Activated CD8-positive, alpha-beta memory T cell treated with anti-CD3 and anti-CD28 coated beads, Interleukin-2, amount 50 U/mL, for 24 hours (primary cell): ENCODE measurements at regions not wholly inside any gene's neighbourhood (a gene's known extent, or its start where the extent isn't known, plus 50 kb on each side); places are given as distances from the start of the nearest gene placed in this dataset.

Experiments
- DNase-seq: peaks from one replicate; pipeline ENCODE4 v3.0.0-alpha.2; 2020; ENCODE audit errors: extremely low read depth

DNA sequence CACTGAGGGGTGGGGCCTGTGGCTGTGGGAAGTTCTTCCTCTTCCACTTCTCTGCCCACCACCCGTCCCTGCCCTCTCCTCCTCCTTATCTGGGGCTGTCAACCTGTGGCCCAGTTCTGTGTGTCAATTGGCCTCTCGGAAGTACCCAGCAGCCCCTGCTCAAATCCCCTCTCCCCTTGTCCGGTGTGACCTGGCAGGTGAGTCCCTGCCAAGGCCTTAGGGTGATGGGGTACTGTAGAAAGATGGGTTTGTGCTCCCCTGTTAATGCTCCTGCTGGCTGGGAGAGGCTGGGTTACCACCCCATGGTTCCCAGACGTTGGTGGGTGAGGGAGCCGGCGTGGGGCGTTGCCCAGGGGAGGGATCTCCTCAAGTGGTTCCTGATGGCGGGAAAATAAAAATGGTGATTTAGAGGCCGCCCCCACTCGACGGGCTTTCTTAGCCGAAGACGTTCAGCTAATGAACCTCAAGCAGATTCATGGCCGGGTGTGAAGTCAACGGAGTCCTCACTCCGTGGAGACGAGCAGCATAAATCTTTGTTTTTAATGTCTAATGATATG lies 141.2 kb downstream of the URI1 start:
- DNase-seq = no peak

DNA sequence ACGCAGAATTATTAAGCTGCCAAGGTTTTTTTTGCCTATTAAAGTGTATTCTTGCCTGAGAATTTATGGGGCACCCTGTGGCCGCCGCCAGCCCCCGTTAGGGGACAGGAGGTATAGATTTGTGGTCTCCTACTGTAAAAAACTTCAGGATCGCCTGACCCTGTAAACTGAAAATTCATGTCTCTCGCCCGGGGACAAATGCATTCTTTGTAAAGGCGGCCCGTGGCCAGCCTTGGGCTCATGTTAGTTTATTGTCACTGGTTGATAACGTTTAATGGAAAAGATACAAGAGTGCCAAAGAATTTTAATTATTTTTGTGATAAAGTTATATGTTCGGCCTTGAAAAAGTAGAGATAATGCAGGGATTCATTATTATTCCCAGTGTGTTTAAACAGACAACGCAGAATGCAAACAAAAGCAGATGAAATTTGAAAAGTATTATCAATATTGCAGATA lies 141.7 kb downstream of the URI1 start:
- no peak for DNase-seq

DNA sequence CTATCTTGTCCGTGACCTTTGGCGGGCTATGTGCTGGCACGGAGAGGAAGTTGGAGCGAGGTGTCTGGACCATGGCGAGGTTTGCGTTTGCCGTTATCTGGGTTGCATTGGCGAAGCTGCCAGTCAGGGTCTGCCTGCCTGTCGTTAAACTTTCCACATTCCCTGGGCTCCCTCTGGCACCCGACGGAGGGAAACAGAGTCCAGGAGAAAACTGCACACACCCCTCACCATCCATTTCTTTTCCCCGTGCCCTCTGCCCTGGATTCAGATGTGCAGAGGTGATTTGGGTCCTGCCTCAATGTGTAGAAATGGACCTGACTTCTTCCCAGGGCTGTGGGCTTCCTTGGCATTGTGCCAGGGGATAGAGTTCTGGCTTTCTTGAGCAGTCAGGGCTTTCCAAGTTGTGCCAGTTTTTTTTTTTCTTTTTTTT lies 142.4 kb downstream of the URI1 start:
- DNase-seq = no peak

DNA sequence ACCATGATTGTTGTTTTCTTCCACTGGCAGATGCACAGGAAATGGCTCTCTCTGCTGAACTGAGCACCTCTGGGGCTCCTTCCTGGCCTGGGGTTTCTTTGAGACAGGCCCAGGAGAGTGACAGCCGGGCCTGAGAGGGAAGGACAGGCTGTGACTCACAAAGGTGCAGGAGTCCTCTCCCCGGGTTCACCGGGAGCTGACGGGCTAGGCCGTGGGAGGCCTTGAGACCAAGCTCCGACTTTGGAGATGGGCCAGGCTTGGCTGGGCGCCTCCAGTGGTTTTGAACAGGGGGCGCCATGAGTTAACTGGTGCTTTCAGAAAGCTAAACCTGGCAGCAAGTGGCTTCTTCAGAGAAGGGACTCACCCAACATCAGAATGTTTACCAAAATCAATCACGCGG lies 143.4 kb downstream of the URI1 start:
- no peak for DNase-seq

DNA sequence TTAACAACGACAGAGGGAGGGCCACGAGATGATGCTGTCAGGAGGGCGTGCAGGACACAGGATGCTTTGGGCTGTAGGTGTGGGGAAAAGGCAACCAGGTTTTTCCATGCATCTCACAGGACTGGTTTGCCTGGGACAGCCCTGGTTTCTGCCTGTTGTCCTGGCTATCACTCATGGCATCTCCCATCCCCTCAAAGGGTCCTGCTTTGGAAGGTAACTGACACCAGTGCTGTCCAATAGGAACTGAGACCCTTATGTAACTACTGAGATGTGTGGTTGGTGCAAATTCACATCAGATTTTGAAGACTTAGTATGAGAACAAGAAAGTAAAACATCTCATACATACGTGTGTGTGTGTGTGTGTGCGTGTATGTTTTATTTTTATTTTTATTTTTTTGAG lies 144.2 kb downstream of the URI1 start:
- DNase-seq = no peak

DNA sequence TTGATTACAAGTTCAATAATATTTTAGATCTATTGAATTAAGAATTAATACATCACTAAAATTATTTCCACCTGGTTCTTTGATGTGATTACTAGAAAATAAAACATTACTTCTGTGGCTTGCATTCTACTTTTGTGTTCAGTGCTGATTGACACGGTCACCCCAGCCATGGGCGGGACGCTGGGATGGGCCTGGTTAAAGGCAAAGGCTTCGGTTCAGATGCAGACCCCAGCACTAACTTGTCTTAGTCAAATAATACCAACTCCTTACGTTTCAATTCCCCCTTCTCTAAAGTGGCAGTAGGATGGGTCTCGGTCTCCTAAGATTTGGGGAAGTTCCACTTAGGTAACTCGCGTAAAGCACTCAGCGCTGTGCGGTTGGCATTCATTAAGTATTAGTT lies 144.9 kb downstream of the URI1 start:
- no peak for DNase-seq

DNA sequence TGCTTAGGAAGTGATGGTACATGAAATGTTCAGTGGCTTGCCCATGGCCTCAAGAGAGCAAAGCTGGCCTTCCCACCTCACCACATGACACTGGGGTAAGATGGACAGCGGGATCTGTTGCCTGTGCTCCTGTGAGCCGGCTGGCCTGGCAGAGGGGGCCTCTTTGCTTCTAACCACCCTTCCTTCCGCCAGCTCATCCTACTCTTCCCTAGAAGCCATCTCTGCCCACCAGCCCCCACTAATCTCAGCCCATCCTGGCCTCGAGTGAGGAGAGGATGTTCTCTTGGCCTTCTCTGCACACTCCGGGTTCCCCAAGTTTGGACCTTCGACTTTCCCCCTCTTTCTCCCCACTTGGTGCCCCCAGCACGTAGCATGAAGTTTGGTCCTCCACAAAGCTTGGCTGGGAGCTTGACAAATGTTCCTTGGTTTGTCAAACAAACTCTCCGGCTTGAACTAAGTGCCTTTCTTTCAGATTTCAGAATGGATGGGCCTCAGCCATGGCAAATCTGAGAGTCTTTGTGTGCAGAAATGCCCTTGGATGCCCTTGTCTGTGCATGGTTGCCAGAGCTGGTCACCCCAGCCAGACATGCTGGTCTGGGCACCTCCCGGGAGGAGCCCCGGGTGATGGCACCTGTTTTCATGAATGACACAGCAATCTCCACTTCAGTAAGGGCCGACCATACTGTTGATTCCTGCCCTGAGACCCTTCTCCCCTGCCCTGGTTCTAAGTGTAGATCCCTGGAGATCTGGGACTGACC lies 145.5 kb downstream of the URI1 start:
- DNase-seq = no peak

DNA sequence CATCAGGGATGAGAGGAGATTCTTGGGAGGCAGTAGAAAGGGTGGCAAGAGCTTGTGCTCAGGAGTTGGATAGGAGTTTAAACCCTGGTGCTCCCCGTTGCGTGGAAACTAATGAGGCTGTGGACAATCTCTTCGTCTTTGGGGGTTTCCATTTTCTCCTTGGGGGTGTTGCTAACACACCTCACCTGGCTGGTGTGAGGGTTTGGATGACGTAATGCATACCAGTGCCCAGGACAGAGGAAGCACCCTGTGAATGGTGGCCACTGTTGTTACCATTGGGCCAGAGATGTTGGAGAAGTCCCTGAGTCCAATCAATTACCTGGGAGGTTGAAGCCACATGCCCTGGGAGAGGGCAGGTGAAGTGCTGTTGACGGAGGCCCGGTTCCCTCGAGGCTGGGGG lies 146.5 kb downstream of the URI1 start:
- no peak for DNase-seq

DNA sequence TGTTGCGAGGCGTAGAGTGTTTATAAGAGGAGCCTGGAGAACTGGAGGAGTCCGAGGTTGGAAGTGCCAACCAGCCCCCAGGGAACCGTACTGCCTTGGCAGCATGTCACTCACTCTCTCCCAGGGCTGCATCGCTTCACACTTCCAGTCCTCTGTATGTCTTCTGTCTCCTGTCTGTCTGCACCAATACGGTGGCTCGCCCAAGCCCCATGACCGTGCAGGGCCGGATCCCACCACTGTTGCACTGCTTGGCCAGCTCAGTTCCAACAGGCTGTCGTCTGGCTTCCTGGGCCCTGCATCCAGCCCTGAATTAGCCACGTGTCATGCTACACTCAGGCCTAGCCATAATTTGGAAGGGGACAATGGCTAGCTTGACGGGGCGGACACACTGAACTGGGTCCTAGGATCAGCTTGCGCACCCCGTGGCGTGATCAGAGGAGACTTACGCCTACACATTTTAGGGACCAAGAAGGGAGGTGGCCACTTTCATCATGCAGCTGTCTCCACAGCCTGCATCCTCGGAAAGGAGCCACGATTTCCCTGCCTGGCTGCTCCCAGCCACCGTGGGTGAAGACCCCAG lies 147.1 kb downstream of the URI1 start:
- DNase-seq = no peak

DNA sequence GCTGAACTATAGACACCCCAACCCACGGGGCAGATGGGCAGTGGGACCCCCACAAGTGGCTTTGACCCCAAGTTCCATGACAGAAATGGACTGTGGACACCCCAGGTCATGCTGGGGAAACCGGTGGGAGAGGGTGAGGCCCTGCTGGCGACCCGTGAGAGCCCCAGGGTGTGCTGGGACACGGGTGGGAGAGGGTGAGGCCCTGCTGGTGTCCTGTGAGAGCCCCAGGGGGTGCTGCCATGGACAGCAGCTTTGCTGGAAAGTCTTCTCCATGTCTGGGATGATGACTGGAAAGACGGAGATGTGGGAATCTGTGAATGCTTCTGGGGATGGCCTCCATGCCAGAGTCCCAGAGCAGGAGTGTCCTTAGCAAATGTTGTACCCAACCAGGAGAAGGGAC lies 148.4 kb downstream of the URI1 start:
- no peak for DNase-seq

DNA sequence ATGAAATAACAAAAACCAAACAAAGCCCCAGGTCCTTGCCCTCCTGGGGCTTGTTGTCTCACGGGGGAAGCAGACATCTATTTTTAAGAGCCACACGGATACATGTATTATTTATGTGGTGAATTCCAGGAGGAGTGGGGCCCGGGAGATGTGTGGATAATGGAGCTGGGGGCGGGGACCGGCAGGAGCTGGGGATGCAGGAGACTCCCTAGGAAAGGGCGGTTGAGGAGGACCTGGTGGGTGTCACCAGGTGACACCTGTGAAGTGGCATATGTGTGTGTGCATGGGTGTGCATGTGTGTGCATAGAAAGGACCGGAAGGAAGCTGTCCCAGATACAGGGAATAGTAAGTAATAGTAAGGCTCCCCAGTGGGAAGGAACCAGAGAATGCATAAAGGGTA lies 148.9 kb downstream of the URI1 start:
- DNase-seq = no peak

DNA sequence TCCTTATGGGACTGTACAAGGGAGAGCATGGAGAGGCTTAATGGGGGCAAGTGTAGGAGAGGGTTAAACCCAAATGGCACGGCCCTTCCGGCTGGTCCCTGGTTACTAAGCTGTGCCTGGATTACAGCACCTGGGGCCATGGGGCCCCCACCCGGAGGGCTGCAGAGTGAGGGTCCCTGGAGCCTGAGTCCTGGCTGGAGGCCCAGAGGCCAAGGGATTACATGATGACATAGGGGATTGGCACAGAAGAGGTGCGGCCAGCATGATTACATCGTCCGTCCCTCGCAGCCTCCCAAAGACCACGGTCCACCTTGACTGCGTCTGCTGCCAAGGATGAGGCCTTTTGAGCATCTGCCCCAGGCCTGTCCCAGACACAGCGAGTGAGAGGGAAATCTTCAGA lies 149.4 kb downstream of the URI1 start:
- no peak for DNase-seq

DNA sequence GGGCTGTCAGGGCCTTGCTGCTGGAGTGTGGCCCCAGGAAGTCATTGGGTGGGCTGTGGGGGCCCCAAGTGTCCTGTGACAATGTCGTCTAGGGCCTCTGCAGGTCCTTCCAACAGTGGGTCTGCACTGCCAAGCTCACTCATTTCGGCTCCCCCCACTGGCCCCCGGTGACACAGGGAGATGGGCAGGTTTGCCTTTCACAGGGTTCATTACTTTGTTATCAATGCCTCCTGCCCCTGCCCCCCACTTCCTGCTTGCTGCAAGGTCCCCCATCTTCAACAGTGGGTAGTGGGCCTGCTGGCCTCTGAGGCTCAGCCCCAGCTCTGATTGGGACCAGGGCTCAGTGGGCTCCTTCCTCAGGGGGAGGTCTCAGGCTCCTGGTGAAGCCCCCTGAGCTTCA lies 149.8 kb downstream of the URI1 start:
- no peak for DNase-seq

DNA sequence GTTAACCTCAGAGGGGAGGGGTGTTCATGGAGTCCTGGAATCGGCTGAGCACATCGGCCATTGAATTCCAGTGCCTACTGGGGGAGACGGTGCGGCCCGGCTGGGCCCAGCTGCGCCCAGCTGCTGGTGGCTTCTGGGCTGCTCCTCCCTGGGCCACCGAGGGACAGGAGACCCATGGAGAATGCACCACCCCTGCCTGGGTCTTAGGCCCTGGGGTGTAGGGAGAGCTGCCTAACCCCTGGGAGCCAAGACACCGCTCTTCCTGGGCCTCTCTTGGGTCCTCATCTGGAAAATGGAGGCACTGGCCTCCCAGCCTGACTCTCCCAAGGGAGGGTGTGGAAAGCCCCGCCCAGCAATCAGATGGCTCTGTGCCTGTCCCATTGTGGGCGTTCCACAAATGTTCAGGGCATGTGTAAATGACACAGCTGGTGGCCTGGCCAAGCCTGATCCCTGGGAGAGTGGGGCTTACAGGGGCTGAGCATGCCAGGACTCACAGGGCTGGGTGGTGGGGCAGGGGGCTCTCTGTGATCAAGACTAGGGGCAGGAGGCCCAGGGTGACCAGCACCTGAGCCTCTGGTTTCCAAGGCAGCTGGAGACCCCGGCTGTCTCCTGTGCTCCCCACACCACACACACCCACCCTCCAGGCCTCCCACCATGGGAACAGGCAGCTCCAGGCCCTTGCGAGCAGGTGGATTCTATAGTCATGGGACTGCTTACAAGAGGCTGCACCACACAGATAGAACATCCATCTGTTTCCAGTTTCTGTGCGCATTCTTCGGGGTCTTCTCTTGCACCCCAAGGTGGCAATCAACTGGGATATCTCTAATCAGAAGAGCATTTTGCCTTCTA lies 150.9 kb downstream of the URI1 start:
- no peak for DNase-seq

DNA sequence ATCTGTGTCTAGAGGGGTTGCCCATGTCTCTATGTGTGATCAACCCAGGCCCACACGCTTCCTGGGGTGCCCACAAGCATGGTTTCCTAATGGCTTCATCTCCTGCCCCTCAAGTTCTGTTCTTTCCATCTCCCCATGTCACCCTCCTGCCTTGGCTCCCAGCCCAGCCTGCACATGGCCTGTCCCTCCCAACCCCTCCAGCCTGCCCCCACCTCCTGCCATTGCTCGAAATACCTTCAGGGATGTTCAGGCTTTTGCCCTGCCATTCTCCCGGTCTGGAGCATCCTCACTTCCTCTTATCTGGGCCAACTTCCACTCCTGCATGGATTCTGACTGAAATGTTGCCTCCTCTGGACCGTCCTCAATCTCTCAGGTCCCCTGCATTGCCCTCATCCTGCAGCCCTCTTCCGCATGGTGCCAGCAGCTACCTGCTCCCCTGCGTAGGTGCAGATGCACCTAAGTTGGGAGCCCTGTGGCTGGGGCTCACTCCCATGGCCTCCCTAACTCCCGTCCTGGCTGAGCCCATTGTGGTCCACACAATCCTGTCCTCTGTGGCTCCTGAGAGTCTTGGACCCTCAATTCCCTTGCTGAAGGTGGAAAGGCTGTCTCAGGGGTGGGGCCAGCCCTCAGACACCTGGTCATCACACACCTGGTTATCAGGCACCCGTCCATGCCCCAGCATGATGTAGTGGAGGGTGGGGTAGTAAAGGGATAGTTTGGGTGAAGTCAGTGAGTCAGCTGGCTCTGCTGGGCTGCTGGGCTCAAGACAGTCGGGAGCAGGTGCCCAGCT lies 152.1 kb downstream of the URI1 start:
- no peak for DNase-seq

DNA sequence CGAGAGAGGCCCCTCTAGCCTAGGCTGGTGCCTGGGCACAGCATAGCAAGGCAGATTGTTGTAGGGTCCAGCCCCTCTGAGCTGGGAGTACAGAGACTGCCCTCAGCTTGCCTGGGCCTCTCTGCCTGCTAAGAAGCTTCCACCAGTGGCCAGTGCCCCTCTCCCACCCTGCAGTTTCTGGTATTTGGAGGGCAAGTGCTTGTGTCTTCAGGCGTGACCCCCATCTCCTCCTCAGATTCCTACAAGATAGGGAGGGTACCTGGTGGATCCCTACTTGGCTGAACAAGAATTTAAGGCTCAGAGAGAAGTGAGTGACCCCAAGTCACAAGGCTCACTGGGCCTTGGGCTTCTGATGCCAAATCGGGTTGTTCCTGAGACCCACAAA lies 152.7 kb downstream of the URI1 start:
- no peak for DNase-seq

DNA sequence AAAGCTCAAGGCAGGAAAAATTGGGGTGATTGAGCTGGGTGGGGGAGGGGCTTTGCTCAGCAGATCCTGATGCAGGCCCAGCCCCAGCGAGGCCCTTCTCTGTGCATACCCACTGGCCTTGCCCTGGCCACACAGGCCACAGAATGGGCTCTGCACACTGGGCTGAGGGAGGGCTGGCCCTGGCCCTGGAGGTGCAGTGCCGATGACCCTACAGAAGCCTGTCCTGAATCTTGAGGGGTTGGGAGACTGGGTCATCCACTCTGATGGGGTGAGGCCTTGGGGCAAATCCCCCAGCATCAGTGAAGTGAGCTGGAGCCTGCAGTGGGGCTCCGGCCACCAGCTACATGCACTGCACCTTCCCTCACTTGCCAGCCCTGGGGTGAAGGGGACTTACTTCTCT lies 153.1 kb downstream of the URI1 start:
- no peak for DNase-seq

DNA sequence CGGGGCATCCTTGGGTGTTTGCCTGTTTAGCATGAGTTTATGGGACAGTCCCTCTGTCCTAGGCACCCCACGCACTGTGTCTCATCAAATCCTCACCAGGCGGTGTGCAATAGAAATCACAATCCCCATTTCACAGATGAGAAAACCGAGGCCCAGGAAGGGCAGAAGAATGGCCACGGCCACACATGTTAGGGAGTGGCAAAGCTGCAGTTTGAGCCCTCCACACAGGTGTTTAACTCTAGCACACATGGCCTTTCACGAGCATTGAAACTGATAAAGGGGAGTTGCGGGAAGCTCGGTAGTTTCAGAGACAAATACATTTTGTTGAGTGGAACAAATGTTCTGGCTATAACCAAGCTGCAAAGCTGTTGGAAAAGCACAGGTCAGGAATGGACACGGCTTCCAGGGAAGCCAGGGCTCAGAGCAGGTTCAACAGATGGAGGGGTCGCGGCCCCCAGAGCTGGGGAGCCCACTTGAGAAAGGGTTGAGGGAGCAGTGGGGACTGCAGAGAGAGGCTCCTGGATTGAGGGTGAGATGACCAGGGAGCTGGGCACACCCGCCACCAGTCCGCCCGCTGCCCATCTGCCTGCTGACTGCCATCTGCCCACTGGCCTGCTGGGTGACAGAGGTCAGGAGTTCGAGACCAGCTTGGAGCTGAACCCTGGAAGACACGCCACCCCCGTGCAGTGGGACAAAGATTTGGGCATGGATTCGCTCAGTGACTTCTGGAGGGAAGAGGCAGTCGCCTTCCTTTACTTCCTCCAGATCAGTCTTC lies 154.7 kb downstream of the URI1 start:
- DNase-seq = no peak

DNA sequence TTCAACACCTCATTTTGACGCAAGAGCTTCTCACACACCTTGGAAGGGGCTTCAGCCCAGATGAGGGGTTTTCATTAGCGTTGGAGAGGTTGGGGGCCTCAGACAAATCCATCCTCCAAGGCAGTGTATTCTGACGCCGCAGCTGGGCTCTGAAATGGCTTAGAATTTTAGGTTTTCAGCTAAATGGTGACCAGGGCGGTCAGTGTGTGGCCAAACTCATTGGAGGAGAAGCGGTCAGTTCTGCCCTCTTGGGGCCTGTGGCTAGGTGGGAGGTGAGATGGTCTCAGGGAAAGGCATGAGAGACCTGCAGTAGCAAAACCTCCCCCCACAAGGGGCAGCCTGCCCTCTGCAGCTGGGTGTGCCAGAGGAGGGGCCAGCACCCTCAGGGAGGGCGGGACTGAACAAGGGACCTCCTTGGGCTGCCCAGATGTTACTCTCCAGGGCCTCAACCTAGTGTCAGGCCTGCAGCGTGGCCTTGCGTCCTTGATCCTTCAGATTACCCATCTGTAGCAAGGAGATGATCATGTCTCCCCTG lies 155.8 kb downstream of the URI1 start:
- no peak for DNase-seq

DNA sequence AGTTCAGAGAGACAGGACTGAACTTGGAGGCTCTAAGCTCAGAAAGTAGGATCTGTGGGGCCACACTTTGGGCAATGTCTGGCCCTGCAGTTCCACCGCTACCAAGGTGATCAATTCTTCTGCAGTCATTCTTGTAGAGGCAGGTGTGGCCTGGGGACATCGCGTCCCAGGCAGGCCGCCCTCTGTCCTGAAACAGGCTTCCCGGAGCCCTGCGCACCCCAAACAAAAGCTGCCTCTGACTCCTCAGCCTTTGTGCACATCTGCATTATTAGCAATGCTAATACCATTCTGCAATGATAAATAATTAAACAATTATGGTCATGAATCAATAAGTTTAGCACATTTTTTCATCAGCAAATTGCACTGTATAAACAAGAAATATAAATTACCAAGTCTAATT lies 160.2 kb downstream of the URI1 start:
- DNase-seq = no peak

DNA sequence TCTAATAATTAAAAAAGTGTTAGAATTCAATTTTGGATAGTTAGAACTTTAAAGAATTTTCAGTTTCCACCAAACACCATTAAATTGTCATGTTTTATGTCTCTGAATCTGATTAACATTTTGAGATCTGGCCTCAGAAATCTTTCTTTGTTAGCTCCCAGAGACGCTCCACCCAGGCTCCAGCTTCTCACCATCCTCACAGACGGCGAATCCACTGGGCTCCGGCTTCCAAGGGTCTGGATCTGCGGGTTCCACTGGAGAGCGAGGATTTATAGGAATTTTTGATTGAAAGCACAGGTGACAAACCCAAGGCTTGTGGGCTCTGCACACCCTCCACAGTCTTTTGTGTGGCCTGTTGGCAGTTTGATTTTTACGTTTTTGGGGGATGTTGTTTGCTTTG lies 160.6 kb downstream of the URI1 start:
- no peak for DNase-seq
